ENCODE measurements at regions not wholly inside any gene's neighbourhood (a gene's known extent, or its start where the extent isn't known, plus 50 kb on each side); places are given as distances from the start of the nearest gene placed in this dataset.

GRCh38 chr9:107983181-107983603, 493.6 kb upstream of the KLF4 start:
- TF ChIP-seq CTCF (IDR thresholded peaks at IDR 0.05; ENCODE audit: low read depth, low read length): no peak
- no peak for TF ChIP-seq EZH2phosphoT487 (IDR thresholded peaks at IDR 0.05; ENCODE audit: low read depth)
